ENCODE measurements at regions not wholly inside any gene's neighbourhood (a gene's known extent, or its start where the extent isn't known, plus 50 kb on each side); places are given as distances from the start of the nearest gene placed in this dataset.

GRCh38 chr12:28130234-28130624 lies 60.0 kb upstream of the CCDC91 start:
- Histone ChIP-seq H3K4me1 (ENCODE audit: insufficient read depth) (peaks cover 37% of the 10 kb centered on the region), H3K27me3 (replicated peaks; ENCODE audit: insufficient read depth) (no peaks in the 10 kb centered on the region), H3K9ac (peak overlapping the region; percentile 53; the same call in 1 of the 2 replicates), H3K4me2 (ENCODE audit: unreplicated experiment) (peak overlapping the region; percentile 73), H3K4me3 (no peak overlapping the region), H3K36me3 (ENCODE audit: low read depth) (no peaks in the 10 kb centered on the region), H4K20me1 (ENCODE audit: insufficient read depth) (no peaks in the 10 kb centered on the region), H3K27ac (peak overlapping the region; percentile 91), H3K9me3 (ENCODE audit: low read depth) (no peaks in the 10 kb centered on the region), H3K79me2 (ENCODE audit: insufficient read depth) (no peaks in the 10 kb centered on the region), H3K9me2 (ENCODE audit: insufficient read depth) (no peaks in the 10 kb centered on the region; the same call in 1 of the 2 replicates), H2AFZ (peak overlapping the region; percentile 48; the same call in 1 of the 2 replicates), H3F3A (ENCODE audit: insufficient read depth) (peaks cover 17% of the 10 kb centered on the region)
- in situ Hi-C loops (cut with MboI) = no loop called here
- no peak for DNase-seq
- TF ChIP-seq EZH2 (IDR thresholded peaks at IDR 0.05; ENCODE audit: insufficient read depth, poor library complexity, severe bottlenecking) (no peak), EZH2phosphoT487 (IDR thresholded peaks at IDR 0.05; ENCODE audit: insufficient read depth, low read depth) (no peak)
- 74% methylated on average over 2 of the region's 2 CpGs for WGBS, 2 experiments (ENCODE audit: low coverage in 1 of 2, low lambda C conversion rate in 2 of 2, missing lambda C conversion rate in 2 of 2)

GRCh38 chr12:28130625-28131598 lies 59.3 kb upstream of the CCDC91 start:
- Histone ChIP-seq H4K20me1 (ENCODE audit: insufficient read depth) (no peaks in the 10 kb centered on the region), H3K4me2 (ENCODE audit: unreplicated experiment) (peak overlapping the region; percentile 73), H3K4me3 (0 out of 2 replicates have a peak overlapping the region, but pooled peaks have one; percentile 6), H3K9ac (peak overlapping the region; percentile 63), H3K9me3 (ENCODE audit: low read depth) (no peaks in the 10 kb centered on the region), H3F3A (ENCODE audit: insufficient read depth) (peaks cover 17% of the 10 kb centered on the region), H3K36me3 (ENCODE audit: low read depth) (no peaks in the 10 kb centered on the region), H3K4me1 (ENCODE audit: insufficient read depth) (peaks cover 37% of the 10 kb centered on the region), H3K27ac (peak overlapping the region; percentile 91), H2AFZ (peak overlapping the region; percentile 73), H3K9me2 (ENCODE audit: insufficient read depth) (no peaks in the 10 kb centered on the region; the same call in 1 of the 2 replicates), H3K79me2 (ENCODE audit: insufficient read depth) (no peaks in the 10 kb centered on the region), H3K27me3 (replicated peaks; ENCODE audit: insufficient read depth) (no peaks in the 10 kb centered on the region)
- in situ Hi-C loops (cut with MboI) = no loop called here
- 24 to 36% methylated on average over 10 of the region's 10 CpGs for WGBS, 2 experiments (ENCODE audit: low coverage in 1 of 2, low lambda C conversion rate in 2 of 2, missing lambda C conversion rate in 2 of 2)
- 0 out of 2 replicates have a peak, but pooled peaks have one; percentile 73 for TF ChIP-seq EZH2phosphoT487 (IDR thresholded peaks at IDR 0.05; ENCODE audit: insufficient read depth, low read depth)
- TF ChIP-seq EZH2 (IDR thresholded peaks at IDR 0.05; ENCODE audit: insufficient read depth, poor library complexity, severe bottlenecking) = no peak
- DNase-seq = peak; percentile 96

GRCh38 chr12:28132398-28132797 lies 57.9 kb upstream of the CCDC91 start:
- H3K9me2 ChIP-seq (ENCODE audit: insufficient read depth) = no peaks in the 10 kb centered on the region; the same call in 1 of the 2 replicates
- H3K79me2 ChIP-seq (ENCODE audit: insufficient read depth) = no peaks in the 10 kb centered on the region
- H3K9ac ChIP-seq = no peak overlapping the region
- TF ChIP-seq EZH2phosphoT487 (IDR thresholded peaks at IDR 0.05; ENCODE audit: insufficient read depth, low read depth) = no peak
- TF ChIP-seq EZH2 (IDR thresholded peaks at IDR 0.05; ENCODE audit: insufficient read depth, poor library complexity, severe bottlenecking) = no peak
- H3K9me3 ChIP-seq (ENCODE audit: low read depth) = no peaks in the 10 kb centered on the region
- no peaks in the 10 kb centered on the region for H3K36me3 ChIP-seq (ENCODE audit: low read depth)
- no peak overlapping the region for H3K4me2 ChIP-seq (ENCODE audit: unreplicated experiment)
- H4K20me1 ChIP-seq (ENCODE audit: insufficient read depth) = no peaks in the 10 kb centered on the region
- no peak overlapping the region for H3K27ac ChIP-seq
- H3K4me1 ChIP-seq (ENCODE audit: insufficient read depth) = peaks cover 37% of the 10 kb centered on the region
- 96 to 97% methylated on average over 3 of the region's 3 CpGs for WGBS, 2 experiments (ENCODE audit: low coverage in 1 of 2, low lambda C conversion rate in 2 of 2, missing lambda C conversion rate in 2 of 2)
- no peaks in the 10 kb centered on the region for H3K27me3 ChIP-seq (replicated peaks; ENCODE audit: insufficient read depth)
- no peak for DNase-seq
- in situ Hi-C loops (cut with MboI) = no loop called here
- no peak overlapping the region for H2AFZ ChIP-seq
- H3K4me3 ChIP-seq = no peak overlapping the region
- peaks cover 17% of the 10 kb centered on the region for H3F3A ChIP-seq (ENCODE audit: insufficient read depth)

GRCh38 chr12:28135801-28136439 lies 54.3 kb upstream of the CCDC91 start:
- H3K9me3 ChIP-seq (ENCODE audit: low read depth) = no peaks in the 10 kb centered on the region
- H3K36me3 ChIP-seq (ENCODE audit: low read depth) = no peaks in the 10 kb centered on the region
- H3K79me2 ChIP-seq (ENCODE audit: insufficient read depth) = no peaks in the 10 kb centered on the region
- no peak overlapping the region for H3K27ac ChIP-seq
- TF ChIP-seq EZH2 (IDR thresholded peaks at IDR 0.05; ENCODE audit: insufficient read depth, poor library complexity, severe bottlenecking) (no peak), EZH2phosphoT487 (IDR thresholded peaks at IDR 0.05; ENCODE audit: insufficient read depth, low read depth) (no peak)
- no peaks in the 10 kb centered on the region; the same call in 1 of the 2 replicates for H3K9me2 ChIP-seq (ENCODE audit: insufficient read depth)
- no peaks in the 10 kb centered on the region for H4K20me1 ChIP-seq (ENCODE audit: insufficient read depth)
- H3F3A ChIP-seq (ENCODE audit: insufficient read depth) = peaks cover 12% of the 10 kb centered on the region
- in situ Hi-C loops (cut with MboI) = no loop called here
- 40 to 46% methylated on average over 2 of the region's 2 CpGs for WGBS, 2 experiments (ENCODE audit: low coverage in 1 of 2, low lambda C conversion rate in 2 of 2, missing lambda C conversion rate in 2 of 2)
- no peak overlapping the region for H3K4me3 ChIP-seq
- no peak overlapping the region for H2AFZ ChIP-seq
- no peaks in the 10 kb centered on the region for H3K27me3 ChIP-seq (replicated peaks; ENCODE audit: insufficient read depth)
- no peak overlapping the region for H3K9ac ChIP-seq
- DNase-seq = no peak
- H3K4me2 ChIP-seq (ENCODE audit: unreplicated experiment) = no peak overlapping the region
- peaks cover 15% of the 10 kb centered on the region for H3K4me1 ChIP-seq (ENCODE audit: insufficient read depth)

All from GM23248 (cell line).